ENCODE measurements at regions not wholly inside any gene's neighbourhood (a gene's known extent, or its start where the extent isn't known, plus 50 kb on each side); places are given as distances from the start of the nearest gene placed in this dataset.
"Not testable (repeated sequence)": the region's sequence is repeated elsewhere in the genome, so short reads cannot be mapped to it uniquely, and the experiment has no call there.

GRCh38 chr6:8958894-8959511, 523.7 kb upstream of the SLC35B3 start:
- DNase-seq (ENCODE audit: low read depth in 3 of 3, low spot score in 1 of 3), result no peak

DNA sequence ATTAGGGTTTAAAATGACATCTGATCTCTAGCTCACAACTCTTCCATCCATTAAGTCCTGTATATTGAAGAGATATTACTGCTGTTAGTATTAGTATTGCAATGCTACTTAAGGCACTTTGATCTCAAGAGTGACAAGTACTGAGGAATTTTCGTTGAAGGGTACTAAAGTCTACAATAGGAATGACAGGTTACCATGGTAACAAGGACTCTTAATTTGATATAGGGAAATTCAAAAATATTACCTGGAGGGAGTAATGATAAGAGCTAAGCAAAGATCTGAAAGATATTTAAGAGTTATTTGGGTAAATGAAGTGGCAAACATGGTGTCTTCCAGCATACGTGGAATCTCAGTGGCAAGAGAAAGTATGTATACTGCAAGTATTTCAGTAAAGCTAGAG, 518.0 kb upstream of the SLC35B3 start:
- DNase-seq (ENCODE audit: low read depth in 3 of 3, low spot score in 1 of 3), result no peak

DNA sequence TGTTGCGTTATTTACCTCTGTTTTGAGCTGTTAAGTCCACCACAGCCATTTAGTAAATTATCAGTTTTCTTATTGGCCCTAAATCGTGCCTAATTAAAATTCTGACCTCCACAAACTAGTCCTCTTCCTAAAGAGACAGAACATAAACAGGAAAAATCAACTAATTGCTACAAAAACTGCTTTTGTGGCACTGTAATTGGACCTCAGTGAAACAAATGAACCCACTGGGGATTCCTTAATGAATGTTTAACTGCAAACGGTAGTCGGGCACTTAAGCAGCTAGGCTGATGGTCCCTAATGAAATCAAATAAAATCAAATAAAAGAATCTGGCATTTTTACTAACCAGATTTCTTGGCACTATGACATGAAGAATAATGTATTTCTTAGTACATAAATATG, 513.4 kb upstream of the SLC35B3 start:
- no peak for DNase-seq (ENCODE audit: low read depth in 3 of 3, low spot score in 1 of 3)

GRCh38 chr6:8947900-8948299, 512.6 kb upstream of the SLC35B3 start:
- DNase-seq (ENCODE audit: low read depth in 3 of 3, low spot score in 1 of 3), result no peak

GRCh38 chr6:8944548-8944947, 509.2 kb upstream of the SLC35B3 start:
- no peak for DNase-seq (ENCODE audit: low read depth in 3 of 3, low spot score in 1 of 3)

DNA sequence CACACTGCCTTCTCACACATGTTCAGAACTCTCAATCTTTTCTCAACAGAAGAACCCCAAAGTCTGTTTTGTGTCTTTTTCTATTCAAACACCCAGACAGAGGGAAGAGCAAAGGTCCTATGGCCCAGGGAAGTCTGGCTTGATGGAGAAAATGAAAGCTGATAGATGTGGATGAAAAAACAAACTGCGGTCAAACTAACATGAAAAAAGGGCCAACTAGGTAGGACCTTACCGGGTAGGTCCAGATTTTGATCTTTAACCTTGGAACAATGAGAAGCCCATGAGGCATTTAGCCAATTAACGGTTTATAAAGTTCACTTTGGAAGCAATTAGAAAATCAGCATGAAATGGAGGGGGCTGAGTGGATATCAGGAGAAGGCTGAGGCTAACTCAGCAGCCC, 507.7 kb upstream of the SLC35B3 start:
- DNase-seq (ENCODE audit: low read depth in 3 of 3, low spot score in 1 of 3), result no peak

GRCh38 chr6:8941577-8941976, 506.2 kb upstream of the SLC35B3 start:
- no peak for DNase-seq (ENCODE audit: low read depth in 3 of 3, low spot score in 1 of 3)

- DNase-seq (ENCODE audit: low read depth in 3 of 3, low spot score in 1 of 3), result no peak
Measured at GRCh38 chr6:8940356-8940755, 505.0 kb upstream of the SLC35B3 start.

DNA sequence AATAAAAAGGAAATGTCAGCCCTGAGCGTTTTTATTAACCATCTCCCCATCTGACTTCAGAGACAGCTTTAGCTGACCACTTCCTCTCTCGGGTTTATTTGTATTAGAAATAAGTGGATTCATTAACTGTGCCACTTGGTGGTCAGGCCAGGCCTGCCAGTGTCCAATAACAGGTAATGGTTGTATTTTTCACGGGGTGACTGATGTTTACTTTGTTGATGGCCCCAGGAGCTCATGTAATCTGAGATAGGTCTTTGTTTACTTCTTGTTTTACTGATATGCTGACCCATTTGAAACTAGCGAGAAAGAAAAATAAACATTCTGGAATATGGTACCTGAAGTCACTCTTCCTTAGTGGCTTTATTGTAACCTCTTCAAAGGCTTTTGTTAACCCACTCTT, 504.3 kb upstream of the SLC35B3 start:
- no peak for DNase-seq (ENCODE audit: low read depth in 3 of 3, low spot score in 1 of 3)

DNA sequence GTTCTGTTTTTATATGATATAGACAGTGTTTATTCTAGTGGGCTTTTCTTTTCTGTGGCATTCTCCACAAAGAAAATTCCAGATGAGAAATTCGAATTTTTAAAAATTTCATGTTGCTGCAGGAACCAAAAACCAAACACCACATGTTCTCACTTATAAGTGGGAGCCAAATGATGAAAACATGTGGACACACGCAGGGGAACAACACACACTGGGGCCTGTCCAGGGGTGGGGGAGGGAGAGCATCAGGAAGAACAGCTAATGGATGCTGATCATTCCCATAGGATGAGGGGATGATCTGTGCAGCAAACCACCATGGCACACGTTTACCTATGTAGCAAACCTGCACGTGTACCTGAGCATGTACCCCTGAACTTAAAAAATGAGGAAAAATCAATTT, 499.0 kb upstream of the SLC35B3 start:
- no peak for DNase-seq (ENCODE audit: low read depth in 3 of 3, low spot score in 1 of 3)

GRCh38 chr6:8930009-8930408, 494.7 kb upstream of the SLC35B3 start:
- no peak for DNase-seq (ENCODE audit: low read depth in 3 of 3, low spot score in 1 of 3)

DNA sequence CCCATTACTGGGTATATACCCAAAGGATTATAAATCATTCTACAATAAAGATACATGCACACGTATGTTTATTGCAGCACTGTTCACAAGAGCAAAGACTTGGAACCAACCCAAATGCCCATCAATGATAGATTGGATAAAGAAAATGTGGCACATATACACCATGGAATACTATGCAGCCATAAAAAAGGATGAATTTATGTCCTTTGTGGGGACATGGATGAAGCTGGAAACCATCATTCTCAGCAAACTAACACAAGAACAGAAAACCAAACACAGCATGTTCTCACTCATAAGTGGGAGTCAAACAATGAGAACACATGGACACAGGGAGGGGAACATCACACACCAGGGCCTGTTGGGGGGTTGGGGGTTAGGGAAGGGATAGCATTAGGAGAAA, 484.9 kb upstream of the SLC35B3 start:
- not testable (repeated sequence) for DNase-seq (ENCODE audit: low read depth in 3 of 3, low spot score in 1 of 3)

DNA sequence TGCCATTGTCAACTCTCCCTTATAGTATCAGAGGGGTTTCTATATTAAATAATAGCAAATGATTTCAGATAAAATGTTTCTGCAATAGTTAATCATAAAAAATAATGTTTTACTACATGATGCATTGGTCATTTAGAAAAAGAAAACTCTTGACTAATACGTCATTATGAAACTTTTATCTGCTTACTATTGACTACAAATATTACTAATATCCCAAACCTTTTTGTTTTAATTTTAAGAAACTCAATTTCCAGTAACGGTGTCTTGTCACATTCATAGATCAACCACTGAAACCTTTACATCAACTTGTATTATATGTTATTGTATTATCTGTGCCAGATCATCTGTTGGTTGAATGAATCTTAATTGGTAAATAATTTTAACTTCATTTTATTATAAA, 482.9 kb upstream of the SLC35B3 start:
- no peak for DNase-seq (ENCODE audit: low read depth in 3 of 3, low spot score in 1 of 3)

- no peak for DNase-seq (ENCODE audit: low read depth in 3 of 3, low spot score in 1 of 3)
Measured at GRCh38 chr6:8914700-8915099, 479.4 kb upstream of the SLC35B3 start.

DNA sequence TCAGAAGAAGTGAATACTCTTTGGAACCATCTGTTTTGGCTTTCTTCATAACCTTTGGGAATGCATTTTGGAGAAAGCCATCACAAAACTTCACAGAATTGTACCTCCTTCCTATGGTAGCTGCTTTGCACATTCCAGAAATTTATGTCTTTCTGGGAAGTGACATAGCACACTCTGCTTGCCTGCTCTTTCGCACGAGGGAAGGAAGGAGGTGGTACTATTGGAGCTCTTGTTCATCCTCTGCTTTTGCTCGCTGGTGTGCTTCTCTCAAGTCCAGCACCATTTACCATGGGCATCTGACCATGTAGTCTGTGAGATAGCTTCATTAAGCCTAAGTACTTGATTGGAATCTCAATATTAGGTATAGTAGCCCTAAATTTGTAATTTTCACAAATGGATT, 473.3 kb upstream of the SLC35B3 start:
- DNase-seq (ENCODE audit: low read depth in 3 of 3, low spot score in 1 of 3), result no peak

- no peak for DNase-seq (ENCODE audit: low read depth in 3 of 3, low spot score in 1 of 3)
Measured at GRCh38 chr6:8906699-8907098, 471.4 kb upstream of the SLC35B3 start.

DNA sequence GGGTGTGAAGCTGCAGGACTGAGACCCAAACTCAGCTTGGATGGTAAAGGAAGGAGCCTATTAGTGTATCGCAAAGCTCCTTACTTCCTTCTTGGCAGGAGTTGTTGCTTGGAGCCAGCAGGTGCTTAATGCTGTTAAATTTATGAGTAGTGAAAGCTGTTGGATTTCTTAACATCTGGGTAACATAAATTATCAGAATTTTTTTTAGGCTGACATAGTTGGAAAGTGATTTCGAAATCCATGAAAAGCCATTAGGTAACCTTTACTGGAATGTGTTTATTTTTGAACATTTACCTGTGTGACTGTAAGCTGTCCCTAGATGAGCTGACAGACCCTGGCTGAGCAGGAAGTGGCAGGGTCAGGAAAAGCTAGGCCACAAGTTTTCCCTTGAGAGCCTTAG, 470.4 kb upstream of the SLC35B3 start:
- no peak for DNase-seq (ENCODE audit: low read depth in 3 of 3, low spot score in 1 of 3)

DNA sequence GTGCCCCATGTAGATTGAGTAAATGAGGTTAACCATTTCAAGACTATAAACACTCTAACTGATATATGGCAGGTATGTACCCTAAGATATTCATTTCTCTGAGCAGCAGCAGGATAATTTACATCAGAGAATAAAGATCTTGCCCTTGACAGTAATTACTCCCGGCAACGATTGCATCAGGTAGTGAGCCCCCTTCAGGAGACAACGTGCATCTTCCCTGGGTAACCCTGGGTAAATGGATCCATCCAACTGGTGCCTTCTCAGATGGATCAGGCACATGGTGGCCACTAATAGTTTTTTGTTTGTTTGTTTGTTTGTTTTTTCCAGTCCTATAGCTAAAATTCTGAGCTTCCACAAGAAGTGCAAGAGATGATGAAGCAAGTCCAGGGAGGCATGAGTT, 469.4 kb upstream of the SLC35B3 start:
- no peak for DNase-seq (ENCODE audit: low read depth in 3 of 3, low spot score in 1 of 3)

DNA sequence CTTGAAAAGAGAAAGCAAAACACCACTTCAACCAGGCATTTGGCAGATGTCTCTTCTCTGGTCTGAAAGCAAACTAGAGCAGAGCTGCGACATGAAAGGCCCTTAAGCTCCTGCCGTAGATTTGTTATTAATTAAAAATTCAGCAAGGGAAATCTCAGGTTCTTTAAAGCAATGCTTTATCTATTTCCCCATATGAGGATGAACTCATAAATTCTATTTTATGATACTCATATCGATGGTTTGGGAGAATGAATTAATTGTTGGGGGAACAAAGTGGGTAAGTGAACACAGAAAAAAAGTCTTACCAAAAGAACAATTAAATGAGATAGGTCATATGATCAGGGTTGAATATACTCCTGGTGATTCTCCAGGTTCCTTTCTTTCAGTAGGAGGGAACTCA, 464.7 kb upstream of the SLC35B3 start:
- no peak for DNase-seq (ENCODE audit: low read depth in 3 of 3, low spot score in 1 of 3)

- DNase-seq (ENCODE audit: low read depth in 3 of 3, low spot score in 1 of 3), result no peak
Measured at GRCh38 chr6:8889514-8889913, 454.2 kb upstream of the SLC35B3 start.

DNA sequence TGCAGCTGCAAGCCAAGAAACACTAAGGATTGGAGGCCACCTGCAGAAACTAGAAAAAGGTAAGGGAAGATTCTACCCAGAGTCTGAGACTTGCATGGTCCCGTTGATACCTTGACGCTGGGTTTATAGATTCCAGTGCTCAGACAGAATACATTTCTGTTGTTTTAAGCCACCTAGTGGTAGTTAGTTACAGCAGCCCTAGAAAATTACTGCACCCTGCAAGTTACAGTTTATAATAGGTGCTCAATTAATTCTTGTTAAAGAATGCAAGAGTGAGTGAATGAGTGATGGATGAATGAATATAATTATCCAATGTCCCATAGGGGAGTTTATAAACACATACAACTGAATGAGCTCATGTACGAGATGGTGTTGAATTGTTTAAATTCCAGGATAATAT, 453.1 kb upstream of the SLC35B3 start:
- DNase-seq (ENCODE audit: low read depth in 3 of 3, low spot score in 1 of 3), result no peak

DNA sequence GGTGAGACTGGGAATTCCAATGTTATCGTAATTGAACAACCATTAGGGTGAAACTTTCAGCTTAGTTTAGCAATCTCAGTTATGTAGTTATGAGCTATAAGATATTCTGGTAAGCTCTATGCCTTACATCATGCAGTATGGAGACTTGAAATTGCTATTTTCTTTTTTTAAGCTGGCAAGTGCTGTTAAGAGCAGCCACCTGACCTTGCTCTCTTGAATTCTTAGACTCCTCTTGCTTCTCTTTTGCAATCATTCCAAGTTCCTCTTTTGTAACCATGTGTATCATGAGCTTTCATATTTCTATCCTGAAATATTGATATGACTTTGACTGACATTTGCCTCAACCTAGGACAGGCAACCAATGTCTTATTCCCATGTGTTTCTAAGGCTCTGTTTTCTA, 446.3 kb upstream of the SLC35B3 start:
- no peak for DNase-seq (ENCODE audit: low read depth in 3 of 3, low spot score in 1 of 3)

- DNase-seq (ENCODE audit: low read depth in 3 of 3, low spot score in 1 of 3), result no peak
Measured at GRCh38 chr6:8879334-8879733, 444.0 kb upstream of the SLC35B3 start.

- no peak for DNase-seq (ENCODE audit: low read depth in 3 of 3, low spot score in 1 of 3)
Measured at GRCh38 chr6:8875986-8876385, 440.6 kb upstream of the SLC35B3 start.

Data from stimulated activated CD4-positive, alpha-beta T cell treated with anti-CD3 and anti-CD28 coated beads, TNF-alpha, amount 100 ng/mL, for 1 hour (primary cell).